ENCODE measurements at regions not wholly inside any gene's neighbourhood (a gene's known extent, or its start where the extent isn't known, plus 50 kb on each side); places are given as distances from the start of the nearest gene placed in this dataset.

DNA sequence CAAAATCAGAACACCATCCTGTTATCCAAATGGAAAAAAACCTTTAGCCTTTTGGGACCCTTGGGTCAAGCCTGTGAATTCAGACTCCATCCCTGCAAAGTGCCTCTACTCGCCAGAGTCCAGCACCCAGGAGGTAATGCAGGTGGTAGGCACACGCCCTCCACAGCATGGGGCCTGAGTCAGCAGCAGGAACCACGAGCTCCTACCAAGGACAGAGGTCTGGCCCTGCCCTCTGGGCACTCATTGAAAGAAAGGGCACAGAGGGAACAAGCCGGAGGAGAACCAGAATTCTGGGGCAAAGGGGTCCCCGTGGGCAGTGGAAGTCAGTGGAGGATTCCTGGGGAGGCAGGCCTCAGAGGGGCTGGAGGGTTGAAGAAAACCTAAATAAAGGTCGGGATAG, 438.1 kb downstream of the NPHP4 start:
- no peaks in the 10 kb centered on the region for H3K79me2 ChIP-seq (ENCODE audit: insufficient read depth, low read length)
- no peaks in the 10 kb centered on the region for H3K4me1 ChIP-seq (ENCODE audit: insufficient read depth, low read length)
- H3K27me3 ChIP-seq (ENCODE audit: insufficient read depth, low read length): no peaks in the 10 kb centered on the region
- no peak overlapping the region for H3K4me2 ChIP-seq (ENCODE audit: insufficient read depth, low read length)
- no peaks in the 10 kb centered on the region for H3K36me3 ChIP-seq (ENCODE audit: insufficient read depth, low read length)
- H2AFZ ChIP-seq (ENCODE audit: low read length): no peak overlapping the region
- H3K4me3 ChIP-seq (ENCODE audit: insufficient read depth, low read length): no peak overlapping the region
- no peaks in the 10 kb centered on the region for H3K9me3 ChIP-seq (ENCODE audit: low read depth, low read length)
- no peak overlapping the region for H3K27ac ChIP-seq (ENCODE audit: low read depth, low read length)
- no peaks in the 10 kb centered on the region for H4K20me1 ChIP-seq (ENCODE audit: insufficient read depth, low read length)
- no peak for DNase-seq (ENCODE audit: insufficient read length, low spot score, missing footprints)
- TF ChIP-seq, protein P1, sequence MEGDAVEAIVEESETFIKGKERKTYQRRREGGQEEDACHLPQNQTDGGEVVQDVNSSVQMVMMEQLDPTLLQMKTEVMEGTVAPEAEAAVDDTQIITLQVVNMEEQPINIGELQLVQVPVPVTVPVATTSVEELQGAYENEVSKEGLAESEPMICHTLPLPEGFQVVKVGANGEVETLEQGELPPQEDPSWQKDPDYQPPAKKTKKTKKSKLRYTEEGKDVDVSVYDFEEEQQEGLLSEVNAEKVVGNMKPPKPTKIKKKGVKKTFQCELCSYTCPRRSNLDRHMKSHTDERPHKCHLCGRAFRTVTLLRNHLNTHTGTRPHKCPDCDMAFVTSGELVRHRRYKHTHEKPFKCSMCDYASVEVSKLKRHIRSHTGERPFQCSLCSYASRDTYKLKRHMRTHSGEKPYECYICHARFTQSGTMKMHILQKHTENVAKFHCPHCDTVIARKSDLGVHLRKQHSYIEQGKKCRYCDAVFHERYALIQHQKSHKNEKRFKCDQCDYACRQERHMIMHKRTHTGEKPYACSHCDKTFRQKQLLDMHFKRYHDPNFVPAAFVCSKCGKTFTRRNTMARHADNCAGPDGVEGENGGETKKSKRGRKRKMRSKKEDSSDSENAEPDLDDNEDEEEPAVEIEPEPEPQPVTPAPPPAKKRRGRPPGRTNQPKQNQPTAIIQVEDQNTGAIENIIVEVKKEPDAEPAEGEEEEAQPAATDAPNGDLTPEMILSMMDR (IDR thresholded peaks at IDR 0.05; ENCODE audit: extremely low read depth, low read depth, low read length): no peak

DNA sequence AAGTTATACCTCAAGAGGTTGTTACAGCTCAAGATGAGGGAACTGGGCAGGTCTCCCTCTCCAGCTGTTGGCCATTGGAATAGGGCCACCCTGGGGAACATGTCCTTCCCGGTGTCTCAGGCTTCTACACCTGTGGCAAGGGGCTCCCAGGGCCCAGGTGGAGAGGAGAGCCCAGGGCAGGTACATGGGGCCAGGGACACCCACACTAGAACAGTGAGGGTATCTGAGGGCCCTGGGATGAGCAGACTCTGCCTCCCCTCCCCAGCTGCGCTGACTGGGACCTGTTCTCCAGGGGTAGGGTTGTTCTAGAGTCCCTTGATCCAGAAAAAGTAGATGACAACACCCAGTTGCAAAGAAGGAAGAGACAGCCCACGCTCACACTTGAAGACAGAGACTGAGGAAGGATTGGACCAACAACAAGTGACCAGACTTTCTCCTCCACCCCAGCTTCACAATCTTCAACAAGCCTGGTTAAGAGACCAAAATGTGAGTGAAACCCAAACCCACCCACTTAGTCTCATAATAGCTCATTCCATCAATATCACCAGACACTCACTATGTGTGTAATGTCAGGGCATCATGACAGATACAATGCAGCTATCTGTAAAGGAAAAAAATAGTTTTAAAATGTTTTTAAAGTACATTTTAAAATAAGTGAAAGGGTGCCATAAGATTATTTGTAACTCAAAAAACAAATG, 439.3 kb downstream of the NPHP4 start:
- Histone ChIP-seq H3K79me2 (ENCODE audit: insufficient read depth, low read length) (no peaks in the 10 kb centered on the region), H3K27ac (ENCODE audit: low read depth, low read length) (no peak overlapping the region), H3K9me3 (ENCODE audit: low read depth, low read length) (no peaks in the 10 kb centered on the region), H3K4me1 (ENCODE audit: insufficient read depth, low read length) (no peaks in the 10 kb centered on the region), H3K27me3 (ENCODE audit: insufficient read depth, low read length) (no peaks in the 10 kb centered on the region), H2AFZ (ENCODE audit: low read length) (no peak overlapping the region), H3K36me3 (ENCODE audit: insufficient read depth, low read length) (no peaks in the 10 kb centered on the region), H3K4me3 (ENCODE audit: insufficient read depth, low read length) (no peak overlapping the region), H3K4me2 (ENCODE audit: insufficient read depth, low read length) (no peak overlapping the region), H4K20me1 (ENCODE audit: insufficient read depth, low read length) (no peaks in the 10 kb centered on the region)
- no peak for DNase-seq (ENCODE audit: insufficient read length, low spot score, missing footprints)
- TF ChIP-seq, protein P1 (IDR thresholded peaks at IDR 0.05; ENCODE audit: extremely low read depth, low read depth, low read length): no peak

DNA sequence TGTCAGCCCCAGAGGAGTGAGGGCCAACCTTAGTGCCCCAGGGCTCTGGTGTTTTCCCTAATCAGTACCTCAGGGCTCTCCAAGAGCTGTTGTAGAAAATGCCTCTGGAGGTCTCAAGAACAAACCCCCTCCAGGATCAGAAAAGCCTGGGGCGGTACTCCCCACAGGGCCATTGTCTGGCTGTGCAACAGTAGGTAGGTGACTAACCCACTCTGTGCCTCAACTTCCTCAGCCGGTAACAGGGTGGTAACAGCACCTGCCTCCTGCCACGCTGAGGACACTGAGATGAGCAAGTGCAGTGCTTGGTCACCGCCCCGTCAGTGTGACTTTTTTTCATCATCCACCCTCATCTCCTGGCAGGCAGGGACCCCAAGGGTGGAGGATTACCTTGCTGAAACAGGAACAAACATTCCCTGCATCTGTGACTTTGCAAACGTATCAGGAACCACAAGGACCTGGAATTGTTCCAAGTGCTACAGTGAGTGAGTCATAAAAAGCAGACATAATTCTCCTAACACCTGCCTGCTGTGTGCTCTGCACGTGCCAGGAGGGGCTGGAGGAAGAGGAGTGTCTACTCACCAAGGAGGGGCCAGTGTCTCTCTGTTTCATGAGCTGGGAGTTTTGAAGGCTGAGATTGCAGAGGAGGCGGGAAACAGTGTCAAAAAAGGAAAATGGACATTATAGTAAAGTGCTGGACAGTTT, 440.8 kb downstream of the NPHP4 start:
- DNase-seq (ENCODE audit: insufficient read length, low spot score, missing footprints): no peak
- H3K9me3 ChIP-seq (ENCODE audit: low read depth, low read length): no peaks in the 10 kb centered on the region
- no peak overlapping the region for H3K4me3 ChIP-seq (ENCODE audit: insufficient read depth, low read length)
- H3K79me2 ChIP-seq (ENCODE audit: insufficient read depth, low read length): no peaks in the 10 kb centered on the region
- no peaks in the 10 kb centered on the region for H4K20me1 ChIP-seq (ENCODE audit: insufficient read depth, low read length)
- no peaks in the 10 kb centered on the region for H3K36me3 ChIP-seq (ENCODE audit: insufficient read depth, low read length)
- H3K4me1 ChIP-seq (ENCODE audit: insufficient read depth, low read length): no peaks in the 10 kb centered on the region
- H3K4me2 ChIP-seq (ENCODE audit: insufficient read depth, low read length): no peak overlapping the region
- no peak overlapping the region for H2AFZ ChIP-seq (ENCODE audit: low read length)
- H3K27ac ChIP-seq (ENCODE audit: low read depth, low read length): no peak overlapping the region
- no peaks in the 10 kb centered on the region for H3K27me3 ChIP-seq (ENCODE audit: insufficient read depth, low read length)
- TF ChIP-seq, protein P1 (IDR thresholded peaks at IDR 0.05; ENCODE audit: extremely low read depth, low read depth, low read length): no peak

- H3K4me2 ChIP-seq (ENCODE audit: insufficient read depth, low read length): no peak overlapping the region
- no peaks in the 10 kb centered on the region for H3K36me3 ChIP-seq (ENCODE audit: insufficient read depth, low read length)
- no peaks in the 10 kb centered on the region for H3K9me3 ChIP-seq (ENCODE audit: low read depth, low read length)
- TF ChIP-seq, protein P1 (IDR thresholded peaks at IDR 0.05; ENCODE audit: extremely low read depth, low read depth, low read length): no peak
- H4K20me1 ChIP-seq (ENCODE audit: insufficient read depth, low read length): no peaks in the 10 kb centered on the region
- DNase-seq (ENCODE audit: insufficient read length, low spot score, missing footprints): no peak
- H2AFZ ChIP-seq (ENCODE audit: low read length): no peak overlapping the region
- no peak overlapping the region for H3K27ac ChIP-seq (ENCODE audit: low read depth, low read length)
- H3K27me3 ChIP-seq (ENCODE audit: insufficient read depth, low read length): no peaks in the 10 kb centered on the region
- H3K4me1 ChIP-seq (ENCODE audit: insufficient read depth, low read length): no peaks in the 10 kb centered on the region
- no peaks in the 10 kb centered on the region for H3K79me2 ChIP-seq (ENCODE audit: insufficient read depth, low read length)
- H3K4me3 ChIP-seq (ENCODE audit: insufficient read depth, low read length): no peak overlapping the region
These were observed 444.0 kb downstream of the NPHP4 start for GRCh38 chr1:5548266-5548665.
